Heart left ventricle (tissue), 13 donors: ENCODE measurements at regions not wholly inside any gene's neighbourhood (a gene's known extent, or its start where the extent isn't known, plus 50 kb on each side); places are given as distances from the start of the nearest gene placed in this dataset.

ENCODE experiments used
- POLR2A ChIP-seq, 2 donors: fragments of 450-650 bp; IDR thresholded peaks; one replicate each; pipeline ENCODE4 v1.6.1; 2017; ENCODE audit warnings: antibody characterized with exemption in 2 of 2, mild to moderate bottlenecking in 2 of 2, moderate library complexity in 2 of 2
- TF ChIP-seq, protein P1 (sequence below), 12 donors: fragments of 200-600 bp; sonication (generic) in 4 of 12; IDR thresholded peaks; one replicate each; pipeline versions ENCODE4 v1.5.0 to v1.8.0; 2018 to 2022; ENCODE audit warnings: antibody characterized with exemption in 12 of 12, mild to moderate bottlenecking in 5 of 12
- donor health status: ischemic (EF 13 %, LVEDD 7.1; RV severe dilation, severe dysfunction).
- donor health status: DM: no; HTN: yes; CAD: no.
- donor health status: DM: no; HTN: no; CAD: no.
- donor health status: ischemic (EF 25% LVEDD 6.9; RV normal size, moderate dysfunction).
- donor health status: ischemic (EF 25% LVEDD 5.7; RV mildly dilated, moderate dysfunction).
- donor health status: ischemic (EF 35%, LVEDD 5.7; RV mildly dilated, moderate dysfunction).
- donor health status: nonischemic (EF 11% LVEDD 7.7; RV severe dilation, severe dysfunction).
- donor health status: DM: yes; HTN: yes; CAD: no.
- donor health status: PGD.
- donor health status: ischemic (EF 29% LVEDD 5.4; RV normal size, mild dysfunction).
- donor health status: nonischemic (EF 23%, LVEDD 6.1; RV moderate dilation, normal function).

DNA sequence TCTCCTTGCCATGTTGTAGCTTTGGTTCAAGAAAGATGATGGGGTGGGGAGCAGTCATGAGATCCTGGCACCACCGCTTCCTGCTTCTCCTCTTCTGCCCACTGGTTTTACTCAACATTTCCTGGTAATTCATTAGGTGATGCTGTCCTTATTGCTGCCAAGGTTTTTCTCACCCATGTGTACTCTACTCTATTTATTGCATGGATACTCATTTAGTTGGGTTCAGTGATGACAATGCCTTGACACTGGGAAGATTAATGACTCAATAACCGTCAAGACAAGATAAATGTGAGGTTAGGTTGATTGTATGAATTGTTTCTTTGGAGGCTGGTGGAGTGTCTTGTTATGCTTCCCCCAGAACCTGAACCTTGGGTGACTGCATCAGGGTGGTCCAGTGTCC is 484.2 kb downstream of the SIPA1L2 start:
- TF ChIP-seq, protein P1, sequence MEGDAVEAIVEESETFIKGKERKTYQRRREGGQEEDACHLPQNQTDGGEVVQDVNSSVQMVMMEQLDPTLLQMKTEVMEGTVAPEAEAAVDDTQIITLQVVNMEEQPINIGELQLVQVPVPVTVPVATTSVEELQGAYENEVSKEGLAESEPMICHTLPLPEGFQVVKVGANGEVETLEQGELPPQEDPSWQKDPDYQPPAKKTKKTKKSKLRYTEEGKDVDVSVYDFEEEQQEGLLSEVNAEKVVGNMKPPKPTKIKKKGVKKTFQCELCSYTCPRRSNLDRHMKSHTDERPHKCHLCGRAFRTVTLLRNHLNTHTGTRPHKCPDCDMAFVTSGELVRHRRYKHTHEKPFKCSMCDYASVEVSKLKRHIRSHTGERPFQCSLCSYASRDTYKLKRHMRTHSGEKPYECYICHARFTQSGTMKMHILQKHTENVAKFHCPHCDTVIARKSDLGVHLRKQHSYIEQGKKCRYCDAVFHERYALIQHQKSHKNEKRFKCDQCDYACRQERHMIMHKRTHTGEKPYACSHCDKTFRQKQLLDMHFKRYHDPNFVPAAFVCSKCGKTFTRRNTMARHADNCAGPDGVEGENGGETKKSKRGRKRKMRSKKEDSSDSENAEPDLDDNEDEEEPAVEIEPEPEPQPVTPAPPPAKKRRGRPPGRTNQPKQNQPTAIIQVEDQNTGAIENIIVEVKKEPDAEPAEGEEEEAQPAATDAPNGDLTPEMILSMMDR (IDR thresholded peaks at IDR 0.05): no peak
- no peak for TF ChIP-seq POLR2A (IDR thresholded peaks at IDR 0.05)
